ENCODE measurements at regions not wholly inside any gene's neighbourhood (a gene's known extent, or its start where the extent isn't known, plus 50 kb on each side); places are given as distances from the start of the nearest gene placed in this dataset.

GRCh38 chr20:58090161-58090560 is 138.3 kb downstream of the ANKRD60 start:
- no peak overlapping the region for H2AK5ac ChIP-seq (ENCODE audit: low read length, severe bottlenecking)
- H2AFZ ChIP-seq (ENCODE audit: low read depth, low read length), result no peak overlapping the region
- H3K9ac ChIP-seq (ENCODE audit: low read length), result no peak overlapping the region
- no peak overlapping the region for H4K8ac ChIP-seq (ENCODE audit: low read length)
- no peak overlapping the region for H2BK120ac ChIP-seq (ENCODE audit: low read depth, low read length)
- no peak for DNase-seq
- no peaks in the 10 kb centered on the region for H3K36me3 ChIP-seq (ENCODE audit: control insufficient read depth in 1 of 2, insufficient read depth in 2 of 2, low read depth in 1 of 2, low read length in 2 of 2)
- H4K91ac ChIP-seq (ENCODE audit: low read length), result no peak overlapping the region
- H3K14ac ChIP-seq (ENCODE audit: low read length in 2 of 2), result no peak overlapping the region
- H3K27me3 ChIP-seq (ENCODE audit: control insufficient read depth in 1 of 2, insufficient read depth in 1 of 2, low read length in 2 of 2), result peaks cover 0 to 44% of the 10 kb centered on the region in 2 experiments
- no peaks in the 10 kb centered on the region for H3K79me1 ChIP-seq (replicated peaks; ENCODE audit: low read length, poor library complexity, severe bottlenecking)
- no peak overlapping the region for H2BK12ac ChIP-seq (ENCODE audit: low read length in 2 of 2)
- H3K27ac ChIP-seq (ENCODE audit: low read length, poor library complexity, severe bottlenecking), result no peak overlapping the region
- H3K4me1 ChIP-seq (ENCODE audit: control insufficient read depth, insufficient read depth, low read depth, low read length), result no peaks in the 10 kb centered on the region
- H2BK15ac ChIP-seq (ENCODE audit: low read depth, poor library complexity, severe bottlenecking), result no peak overlapping the region
- H3K23ac ChIP-seq (ENCODE audit: low read length in 2 of 2), result no peak overlapping the region
- no peak overlapping the region for H3K18ac ChIP-seq (ENCODE audit: low read depth in 1 of 2, low read length in 2 of 2)
- H3K4me3 ChIP-seq (ENCODE audit: insufficient read depth in 1 of 2, low read depth in 1 of 2, low read length in 2 of 2), result no peak overlapping the region
- no peaks in the 10 kb centered on the region for H3K9me3 ChIP-seq (ENCODE audit: control insufficient read depth, low read length)
- H3K4ac ChIP-seq (ENCODE audit: low read depth in 1 of 2, low read length in 2 of 2), result no peak overlapping the region
- no peak overlapping the region for H3K4me2 ChIP-seq (ENCODE audit: low read length, poor library complexity, severe bottlenecking)
- H2BK5ac ChIP-seq (ENCODE audit: low read depth, low read length, poor library complexity, severe bottlenecking), result no peak overlapping the region
- WGBS, result 90% methylated on average over 3 of the region's 3 CpGs

- WGBS, result 83% methylated on average over 7 of the region's 7 CpGs
These were observed 139.8 kb downstream of the ANKRD60 start for GRCh38 chr20:58088625-58089024.

GRCh38 chr20:58088105-58088504 is 140.3 kb downstream of the ANKRD60 start:
- no peak overlapping the region for H4K8ac ChIP-seq (ENCODE audit: low read length)
- no peak overlapping the region for H3K27ac ChIP-seq (ENCODE audit: low read length, poor library complexity, severe bottlenecking)
- WGBS, result 76% methylated on average over 7 of the region's 7 CpGs
- no peak overlapping the region for H2BK12ac ChIP-seq (ENCODE audit: low read length in 2 of 2)
- H3K23ac ChIP-seq (ENCODE audit: low read length in 2 of 2), result no peak overlapping the region
- H2BK15ac ChIP-seq (ENCODE audit: low read depth, poor library complexity, severe bottlenecking), result no peak overlapping the region
- no peak overlapping the region for H2AFZ ChIP-seq (ENCODE audit: low read depth, low read length)
- no peak overlapping the region for H3K14ac ChIP-seq (ENCODE audit: low read length in 2 of 2)
- H3K4me2 ChIP-seq (ENCODE audit: low read length, poor library complexity, severe bottlenecking), result no peak overlapping the region
- no peak overlapping the region for H3K4ac ChIP-seq (ENCODE audit: low read depth in 1 of 2, low read length in 2 of 2)
- H2AK5ac ChIP-seq (ENCODE audit: low read length, severe bottlenecking), result no peak overlapping the region
- no peak overlapping the region for H3K4me3 ChIP-seq (ENCODE audit: insufficient read depth in 1 of 2, low read depth in 1 of 2, low read length in 2 of 2)
- no peak overlapping the region for H3K9ac ChIP-seq (ENCODE audit: low read length)
- H2BK120ac ChIP-seq (ENCODE audit: low read depth, low read length), result no peak overlapping the region
- H3K4me1 ChIP-seq (ENCODE audit: control insufficient read depth, insufficient read depth, low read depth, low read length), result no peaks in the 10 kb centered on the region
- H3K79me1 ChIP-seq (replicated peaks; ENCODE audit: low read length, poor library complexity, severe bottlenecking), result no peaks in the 10 kb centered on the region
- H3K18ac ChIP-seq (ENCODE audit: low read depth in 1 of 2, low read length in 2 of 2), result no peak overlapping the region
- no peaks in the 10 kb centered on the region for H3K36me3 ChIP-seq (ENCODE audit: control insufficient read depth in 1 of 2, insufficient read depth in 2 of 2, low read depth in 1 of 2, low read length in 2 of 2)
- H3K9me3 ChIP-seq (ENCODE audit: control insufficient read depth, low read length), result peaks cover 3% of the 10 kb centered on the region
- H2BK5ac ChIP-seq (ENCODE audit: low read depth, low read length, poor library complexity, severe bottlenecking), result no peak overlapping the region
- H3K27me3 ChIP-seq (ENCODE audit: control insufficient read depth in 1 of 2, insufficient read depth in 1 of 2, low read length in 2 of 2), result peaks cover 0 to 37% of the 10 kb centered on the region in 2 experiments
- no peak overlapping the region for H4K91ac ChIP-seq (ENCODE audit: low read length)
- DNase-seq, result no peak

More at GRCh38 chr20:58088625-58089024, 139.8 kb downstream of the ANKRD60 start:
- no peak overlapping the region for H3K18ac ChIP-seq (ENCODE audit: low read depth in 1 of 2, low read length in 2 of 2)
- H2BK120ac ChIP-seq (ENCODE audit: low read depth, low read length), result no peak overlapping the region
- H3K4me2 ChIP-seq (ENCODE audit: low read length, poor library complexity, severe bottlenecking), result no peak overlapping the region
- H2AK5ac ChIP-seq (ENCODE audit: low read length, severe bottlenecking), result no peak overlapping the region
- H2BK12ac ChIP-seq (ENCODE audit: low read length in 2 of 2), result no peak overlapping the region
- H3K4ac ChIP-seq (ENCODE audit: low read depth in 1 of 2, low read length in 2 of 2), result no peak overlapping the region
- no peak overlapping the region for H3K9ac ChIP-seq (ENCODE audit: low read length)
- no peak overlapping the region for H3K14ac ChIP-seq (ENCODE audit: low read length in 2 of 2)
- H4K8ac ChIP-seq (ENCODE audit: low read length), result no peak overlapping the region
- peaks cover 3% of the 10 kb centered on the region for H3K9me3 ChIP-seq (ENCODE audit: control insufficient read depth, low read length)
- no peaks in the 10 kb centered on the region for H3K36me3 ChIP-seq (ENCODE audit: control insufficient read depth in 1 of 2, insufficient read depth in 2 of 2, low read depth in 1 of 2, low read length in 2 of 2)
- H3K27ac ChIP-seq (ENCODE audit: low read length, poor library complexity, severe bottlenecking), result no peak overlapping the region
- H3K79me1 ChIP-seq (replicated peaks; ENCODE audit: low read length, poor library complexity, severe bottlenecking), result no peaks in the 10 kb centered on the region
- no peak overlapping the region for H2BK15ac ChIP-seq (ENCODE audit: low read depth, poor library complexity, severe bottlenecking)
- H4K91ac ChIP-seq (ENCODE audit: low read length), result no peak overlapping the region
- no peak overlapping the region for H3K4me3 ChIP-seq (ENCODE audit: insufficient read depth in 1 of 2, low read depth in 1 of 2, low read length in 2 of 2)
- peaks cover 0 to 37% of the 10 kb centered on the region in 2 experiments for H3K27me3 ChIP-seq (ENCODE audit: control insufficient read depth in 1 of 2, insufficient read depth in 1 of 2, low read length in 2 of 2)
- no peaks in the 10 kb centered on the region for H3K4me1 ChIP-seq (ENCODE audit: control insufficient read depth, insufficient read depth, low read depth, low read length)
- no peak overlapping the region for H2AFZ ChIP-seq (ENCODE audit: low read depth, low read length)
- no peak overlapping the region for H2BK5ac ChIP-seq (ENCODE audit: low read depth, low read length, poor library complexity, severe bottlenecking)
- DNase-seq, result no peak
- H3K23ac ChIP-seq (ENCODE audit: low read length in 2 of 2), result no peak overlapping the region

- no peak overlapping the region for H3K4me2 ChIP-seq (ENCODE audit: low read length, poor library complexity, severe bottlenecking)
- no peak overlapping the region for H3K27ac ChIP-seq (ENCODE audit: low read length, poor library complexity, severe bottlenecking)
- DNase-seq, result no peak
- H2AK5ac ChIP-seq (ENCODE audit: low read length, severe bottlenecking), result no peak overlapping the region
- H3K14ac ChIP-seq (ENCODE audit: low read length in 2 of 2), result no peak overlapping the region
- H3K18ac ChIP-seq (ENCODE audit: low read depth in 1 of 2, low read length in 2 of 2), result no peak overlapping the region
- H4K91ac ChIP-seq (ENCODE audit: low read length), result no peak overlapping the region
- no peaks in the 10 kb centered on the region for H3K36me3 ChIP-seq (ENCODE audit: control insufficient read depth in 1 of 2, insufficient read depth in 2 of 2, low read depth in 1 of 2, low read length in 2 of 2)
- no peak overlapping the region for H3K4me3 ChIP-seq (ENCODE audit: insufficient read depth in 1 of 2, low read depth in 1 of 2, low read length in 2 of 2)
- no peaks in the 10 kb centered on the region for H3K79me1 ChIP-seq (replicated peaks; ENCODE audit: low read length, poor library complexity, severe bottlenecking)
- no peak overlapping the region for H2BK120ac ChIP-seq (ENCODE audit: low read depth, low read length)
- H4K8ac ChIP-seq (ENCODE audit: low read length), result no peak overlapping the region
- no peak overlapping the region for H3K4ac ChIP-seq (ENCODE audit: low read depth in 1 of 2, low read length in 2 of 2)
- H2BK15ac ChIP-seq (ENCODE audit: low read depth, poor library complexity, severe bottlenecking), result no peak overlapping the region
- WGBS, result 33% methylated on average over 4 of the region's 4 CpGs
- no peak overlapping the region for H2BK5ac ChIP-seq (ENCODE audit: low read depth, low read length, poor library complexity, severe bottlenecking)
- H3K23ac ChIP-seq (ENCODE audit: low read length in 2 of 2), result no peak overlapping the region
- no peak overlapping the region for H2BK12ac ChIP-seq (ENCODE audit: low read length in 2 of 2)
- H3K9ac ChIP-seq (ENCODE audit: low read length), result no peak overlapping the region
- H3K27me3 ChIP-seq (ENCODE audit: control insufficient read depth in 1 of 2, insufficient read depth in 1 of 2, low read length in 2 of 2), result peaks cover 0 to 33% of the 10 kb centered on the region in 2 experiments
- H2AFZ ChIP-seq (ENCODE audit: low read depth, low read length), result no peak overlapping the region
- H3K4me1 ChIP-seq (ENCODE audit: control insufficient read depth, insufficient read depth, low read depth, low read length), result no peaks in the 10 kb centered on the region
- H3K9me3 ChIP-seq (ENCODE audit: control insufficient read depth, low read length), result peaks cover 3% of the 10 kb centered on the region
These were observed 140.9 kb downstream of the ANKRD60 start for GRCh38 chr20:58087562-58087858.
